Vagina (tissue), 2 donors: ENCODE measurements at regions not wholly inside any gene's neighbourhood (a gene's known extent, or its start where the extent isn't known, plus 50 kb on each side); places are given as distances from the start of the nearest gene placed in this dataset.
"Not testable (repeated sequence)": the region's sequence is repeated elsewhere in the genome, so short reads cannot be mapped to it uniquely, and the experiment has no call there.

Experiments used
- DNase-seq, 2 donors: peaks; one replicate each; pipeline ENCODE4 v3.0.0-alpha.2; 2017; ENCODE audit errors: extremely low spot score in 2 of 2
- H3K27ac ChIP-seq: fragments of 200-600 bp; sonication (generic); one replicate; pipeline ENCODE4 v1.5.1; 2019
- H3K27me3 ChIP-seq: fragments of 200-600 bp; sonication (generic); one replicate; pipeline ENCODE4 v1.5.1; 2019
- H3K36me3 ChIP-seq, 2 donors: fragments of 200-600 bp; sonication (generic); one replicate each; pipeline ENCODE4 v1.5.1; 2017 to 2019
- H3K4me1 ChIP-seq: fragments of 200-600 bp; sonication (generic); one replicate; pipeline ENCODE4 v1.5.1; 2019
- H3K4me3 ChIP-seq, 2 donors: fragments of 200-600 bp; sonication (generic); 1 replicate in 1 of 2; 2 replicates in 1 of 2; pipeline ENCODE4 v1.5.1; 2016 to 2019
- H3K9me3 ChIP-seq: fragments of 200-600 bp; sonication (generic); one replicate; pipeline ENCODE4 v1.5.1; 2019
- CTCF ChIP-seq, 3 experiments: fragments of 450-650 bp in 2 of 3; fragments of 200-600 bp in 1 of 3; sonication (generic) in 1 of 3; IDR thresholded peaks; one replicate each; pipeline ENCODE4 v1.5.1; 2017 to 2019; ENCODE audit warnings: antibody characterized with exemption in 3 of 3, mild to moderate bottlenecking in 2 of 3, moderate library complexity in 2 of 3
- POLR2A ChIP-seq, 2 donors: fragments of 450-650 bp; IDR thresholded peaks; one replicate each; pipeline ENCODE4 v1.6.1; 2017; ENCODE audit warnings: antibody characterized with exemption in 2 of 2, mild to moderate bottlenecking in 2 of 2, moderate library complexity in 2 of 2
- POLR2AphosphoS5 ChIP-seq, 2 donors: sonication (generic); formaldehyde crosslinking; IDR thresholded peaks; one replicate each; pipeline ENCODE4 v1.9.0; 2017; ENCODE audit warnings: antibody characterized with exemption in 2 of 2, mild to moderate bottlenecking in 2 of 2, low read depth in 1 of 2; ENCODE audit not compliant: insufficient read depth in 1 of 2
- intact Hi-C: fragments of 100-400 bp; cut with DNase I; formaldehyde crosslinking; loops from one replicate; pipeline ENCODE4 v1.15.1; 2023

GRCh38 chrX:1883772-1884171 is 268.9 kb downstream of the ASMT start:
- TF ChIP-seq POLR2AphosphoS5 (IDR thresholded peaks at IDR 0.05; ENCODE audit: insufficient read depth in 1 of 2, low read depth in 1 of 2) = no peak
- Histone ChIP-seq H3K27me3 (no peaks in the 10 kb centered on the region), H3K4me3 (no peak overlapping the region), H3K27ac (no peak overlapping the region), H3K9me3 (no peaks in the 10 kb centered on the region), H3K36me3 (no peaks in the 10 kb centered on the region), H3K4me1 (no peaks in the 10 kb centered on the region)
- no peak for DNase-seq
- intact Hi-C loops = no loop called here

GRCh38 chrX:1884446-1884845 is 269.6 kb downstream of the ASMT start:
- Histone ChIP-seq H3K4me1 (no peaks in the 10 kb centered on the region), H3K27me3 (no peaks in the 10 kb centered on the region), H3K36me3 (no peaks in the 10 kb centered on the region), H3K27ac (no peak overlapping the region), H3K4me3 (no peak overlapping the region), H3K9me3 (no peaks in the 10 kb centered on the region)
- TF ChIP-seq POLR2A (IDR thresholded peaks at IDR 0.05) = no peak
- TF ChIP-seq CTCF (IDR thresholded peaks at IDR 0.05) = no peak
- no peak for TF ChIP-seq POLR2AphosphoS5 (IDR thresholded peaks at IDR 0.05; ENCODE audit: insufficient read depth in 1 of 2, low read depth in 1 of 2)
- intact Hi-C loops = no loop called here
- no peak for DNase-seq

GRCh38 chrX:1885116-1885515 is 270.3 kb downstream of the ASMT start:
- Histone ChIP-seq H3K27ac (no peak overlapping the region), H3K9me3 (no peaks in the 10 kb centered on the region), H3K4me3 (no peak overlapping the region), H3K27me3 (no peaks in the 10 kb centered on the region), H3K36me3 (no peaks in the 10 kb centered on the region), H3K4me1 (no peaks in the 10 kb centered on the region)
- DNase-seq = no peak
- TF ChIP-seq POLR2A (IDR thresholded peaks at IDR 0.05) (no peak), POLR2AphosphoS5 (IDR thresholded peaks at IDR 0.05; ENCODE audit: insufficient read depth in 1 of 2, low read depth in 1 of 2) (no peak), CTCF (IDR thresholded peaks at IDR 0.05) (no peak)
- intact Hi-C loops = no loop called here

GRCh38 chrX:1888305-1888704 is 273.4 kb downstream of the ASMT start:
- H3K36me3 ChIP-seq, intact Hi-C loops, H3K4me3 ChIP-seq, DNase-seq, H3K4me1 ChIP-seq, H3K27me3 ChIP-seq, H3K27ac ChIP-seq, H3K9me3 ChIP-seq: not testable (repeated sequence)

- Histone ChIP-seq H3K4me1 (no peaks in the 10 kb centered on the region), H3K27me3 (no peaks in the 10 kb centered on the region), H3K27ac (no peak overlapping the region), H3K4me3 (no peak overlapping the region), H3K36me3 (no peaks in the 10 kb centered on the region), H3K9me3 (no peaks in the 10 kb centered on the region)
- no peak for TF ChIP-seq CTCF (IDR thresholded peaks at IDR 0.05)
- intact Hi-C loops = no loop called here
- DNase-seq = no peak
These were observed 279.1 kb downstream of the ASMT start for GRCh38 chrX:1894026-1894294.

- Histone ChIP-seq H3K27ac (no peak overlapping the region), H3K9me3 (no peaks in the 10 kb centered on the region), H3K4me1 (no peaks in the 10 kb centered on the region), H3K4me3 (no peak overlapping the region), H3K36me3 (no peaks in the 10 kb centered on the region), H3K27me3 (no peaks in the 10 kb centered on the region)
- intact Hi-C loops = no loop called here
- no peak for DNase-seq
- TF ChIP-seq POLR2A (IDR thresholded peaks at IDR 0.05) (no peak), CTCF (IDR thresholded peaks at IDR 0.05) (no peak), POLR2AphosphoS5 (IDR thresholded peaks at IDR 0.05; ENCODE audit: insufficient read depth in 1 of 2, low read depth in 1 of 2) (no peak)
These were observed 279.9 kb downstream of the ASMT start for GRCh38 chrX:1894740-1895139.
